ENCODE measurements at regions not wholly inside any gene's neighbourhood (a gene's known extent, or its start where the extent isn't known, plus 50 kb on each side); places are given as distances from the start of the nearest gene placed in this dataset.

- no peak for TF ChIP-seq POLR2A (IDR thresholded peaks at IDR 0.05; ENCODE audit: low read length)
- no peak for TF ChIP-seq GATA1 (IDR thresholded peaks at IDR 0.05; ENCODE audit: low read depth, low read length)
Observed at GRCh38 chrX:5644776-5645175, 583.9 kb downstream of the NLGN4X start.

All from erythroblast (primary cell).